GM19395 (cell line): ENCODE measurements at regions not wholly inside any gene's neighbourhood (a gene's known extent, or its start where the extent isn't known, plus 50 kb on each side); places are given as distances from the start of the nearest gene placed in this dataset.
"Not testable (repeated sequence)": the region's sequence is repeated elsewhere in the genome, so short reads cannot be mapped to it uniquely, and the experiment has no call there.

Source experiments
- ATAC-seq: cut with Tn5 transposase; IDR thresholded peaks from one replicate; pipeline ENCODE4 v1.9.1; 2021; ENCODE audit warnings: mild to moderate bottlenecking, moderate library complexity; ENCODE audit not compliant: unreplicated experiment

GRCh38 chr7:92976931-92977330 is 140.6 kb upstream of the CDK6 start:
- no peak for ATAC-seq

DNA sequence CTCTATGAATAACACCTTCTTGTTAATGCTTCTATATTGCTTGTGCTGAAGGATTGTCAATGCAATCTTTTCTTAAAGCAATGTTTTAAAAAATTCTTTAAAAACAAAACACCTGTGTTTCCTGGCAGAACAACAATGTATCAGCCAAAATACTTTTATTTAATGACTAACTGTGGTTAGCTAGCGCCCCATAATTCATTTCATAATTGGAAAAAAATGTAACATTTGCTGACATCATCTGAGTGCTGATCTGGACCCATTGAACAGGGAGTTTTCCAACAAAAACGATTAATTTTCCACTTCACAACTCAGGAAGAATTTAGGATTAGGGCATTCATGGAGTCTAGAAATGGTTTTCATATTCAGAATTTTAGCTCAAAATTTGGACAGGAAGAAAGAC is 137.6 kb upstream of the CDK6 start:
- ATAC-seq, result no peak

GRCh38 chr7:92973293-92973731 is 136.9 kb upstream of the CDK6 start:
- no peak for ATAC-seq

DNA sequence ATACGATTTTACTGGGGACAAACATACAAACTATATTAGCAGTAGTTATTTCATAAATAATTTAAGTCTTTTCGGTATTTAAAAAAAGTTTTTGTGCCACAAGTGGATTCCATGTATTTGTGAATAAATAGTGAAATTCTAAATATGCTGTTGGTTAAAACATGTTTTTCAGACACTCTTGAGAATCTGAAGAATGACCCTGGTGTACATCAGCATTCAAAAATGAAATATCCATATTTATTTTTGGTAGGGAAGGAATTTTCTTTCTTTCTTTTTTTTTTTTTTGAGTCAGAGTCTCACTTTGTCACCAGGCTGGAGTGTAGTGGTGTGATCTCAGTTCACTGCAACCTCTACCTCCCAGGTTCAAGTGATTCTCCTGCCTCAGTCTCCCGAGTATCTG is 136.1 kb upstream of the CDK6 start:
- no peak for ATAC-seq

- no peak for ATAC-seq
These were observed 132.7 kb upstream of the CDK6 start for GRCh38 chr7:92969061-92969460.

- ATAC-seq, result peak; percentile 68
These were observed 132.1 kb upstream of the CDK6 start for GRCh38 chr7:92968502-92968901.

DNA sequence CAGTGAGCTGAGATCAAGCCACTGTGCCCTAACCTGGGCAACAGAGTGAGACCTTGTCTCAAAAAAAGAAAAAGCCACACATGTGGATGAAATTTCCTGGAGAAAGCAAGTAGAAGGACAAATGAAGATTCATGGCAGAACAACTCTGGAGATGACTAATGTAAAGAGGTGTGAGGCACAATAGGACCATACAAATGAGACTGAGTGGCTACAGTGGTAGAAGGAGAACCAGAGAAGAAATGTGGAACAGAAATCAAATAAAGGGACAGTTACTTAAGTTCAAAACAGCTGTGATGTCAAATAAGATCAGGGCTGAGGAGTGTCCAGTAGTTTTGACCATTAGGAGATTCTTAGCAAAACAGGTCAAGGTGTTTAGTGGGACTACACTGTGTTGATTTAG is 130.9 kb upstream of the CDK6 start:
- ATAC-seq, result no peak

DNA sequence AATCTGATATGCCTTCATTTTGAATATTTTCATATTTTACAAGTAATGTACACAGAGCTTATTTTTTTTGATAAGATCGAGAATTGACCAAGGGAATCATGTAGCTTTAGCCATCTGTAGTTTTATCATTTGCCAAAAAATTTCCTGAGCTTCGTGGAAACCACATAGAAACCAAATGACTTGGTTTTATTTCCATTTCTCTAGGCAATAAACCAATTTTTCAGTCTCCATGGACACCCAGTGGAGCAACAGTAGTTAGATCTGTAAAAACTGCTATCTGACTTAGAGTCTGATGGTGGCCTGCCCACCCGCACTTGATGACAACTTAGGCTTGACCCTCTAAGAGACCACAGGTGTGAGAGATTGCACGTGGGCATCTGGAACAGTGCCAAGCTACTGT is 127.8 kb upstream of the CDK6 start:
- ATAC-seq, result no peak

DNA sequence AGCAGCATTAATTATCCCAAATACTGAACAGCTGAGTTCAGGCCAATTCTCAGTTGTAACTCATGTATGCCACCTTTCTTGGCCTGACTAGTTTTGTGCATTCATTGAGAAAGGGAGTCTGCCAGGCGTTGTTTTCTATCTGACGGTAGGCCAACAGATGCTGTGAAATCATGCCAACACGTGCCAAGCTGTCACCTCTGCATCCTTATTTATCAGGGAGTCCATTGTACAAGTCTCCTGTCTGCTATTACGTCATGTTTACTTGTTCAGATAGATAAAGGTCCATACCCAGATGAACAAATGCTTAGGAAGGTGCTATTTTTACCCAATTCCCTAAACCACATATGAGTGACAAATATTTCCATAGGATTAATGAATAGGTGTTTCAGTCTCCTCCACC is 127.2 kb upstream of the CDK6 start:
- no peak for ATAC-seq

DNA sequence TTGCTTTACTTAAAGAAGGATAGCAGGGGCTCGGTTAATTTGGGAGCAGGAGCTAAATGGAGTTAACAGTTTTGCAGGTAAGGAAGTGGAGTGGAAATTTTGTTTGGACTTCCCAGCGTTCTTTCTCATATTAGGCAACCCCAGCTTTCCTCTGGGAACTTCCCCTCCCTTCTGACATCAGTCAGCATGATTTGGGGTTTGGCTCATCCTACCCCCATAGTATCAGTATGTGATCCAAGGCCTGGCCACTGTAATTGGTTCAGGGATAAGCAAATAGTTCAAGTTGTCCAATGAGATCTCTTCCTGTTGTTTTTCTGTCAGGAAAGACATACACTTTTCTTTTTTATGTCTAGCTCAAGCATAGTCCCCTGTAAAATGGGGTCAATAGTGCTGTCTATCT is 125.6 kb upstream of the CDK6 start:
- no peak for ATAC-seq

DNA sequence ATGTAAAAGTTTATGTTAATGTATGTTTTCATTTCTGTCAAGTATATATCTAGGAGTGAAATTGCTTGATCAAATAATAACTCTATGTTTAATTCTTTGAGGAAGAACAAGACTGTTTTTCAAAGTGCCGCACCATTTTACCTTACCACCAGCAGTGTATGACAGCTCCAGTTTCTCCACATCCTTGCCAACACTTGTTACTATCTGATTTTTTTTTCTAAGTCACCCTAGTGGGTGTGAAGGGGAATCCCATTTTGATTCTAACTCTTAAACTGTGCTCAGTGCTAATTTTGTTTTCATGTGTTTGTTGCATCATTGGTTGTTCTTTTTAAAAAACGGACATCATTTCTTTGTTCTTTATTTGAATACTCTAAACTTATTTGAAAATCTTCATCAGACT is 120.2 kb upstream of the CDK6 start:
- ATAC-seq, result no peak

DNA sequence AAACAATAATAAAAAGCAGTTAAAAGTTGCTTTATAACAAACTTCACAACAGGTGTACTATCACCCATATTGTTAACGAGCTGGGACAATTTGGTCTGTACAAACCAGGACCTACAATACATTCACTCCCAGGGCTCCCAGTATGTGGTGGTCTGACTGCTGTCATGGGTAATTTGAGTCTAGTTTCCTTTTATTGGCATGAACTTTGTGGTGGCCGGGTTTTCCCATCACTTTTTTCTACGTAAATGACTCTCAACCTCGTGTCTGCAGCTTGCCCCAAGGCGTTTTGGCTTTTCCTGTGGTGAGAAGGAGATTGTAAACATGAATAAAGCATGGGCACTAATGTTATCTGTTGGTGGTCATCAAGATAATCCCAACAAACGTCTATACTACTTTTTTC is 118.7 kb upstream of the CDK6 start:
- no peak for ATAC-seq

GRCh38 chr7:92953657-92954056 is 117.3 kb upstream of the CDK6 start:
- ATAC-seq, result no peak

GRCh38 chr7:92949748-92950147 is 113.4 kb upstream of the CDK6 start:
- no peak for ATAC-seq

- no peak for ATAC-seq
These were observed 109.5 kb upstream of the CDK6 start for GRCh38 chr7:92945840-92946239.

- no peak for ATAC-seq
These were observed 108.3 kb upstream of the CDK6 start for GRCh38 chr7:92944633-92945032.

- ATAC-seq, result not testable (repeated sequence)
These were observed 106.3 kb upstream of the CDK6 start for GRCh38 chr7:92942706-92943105.

DNA sequence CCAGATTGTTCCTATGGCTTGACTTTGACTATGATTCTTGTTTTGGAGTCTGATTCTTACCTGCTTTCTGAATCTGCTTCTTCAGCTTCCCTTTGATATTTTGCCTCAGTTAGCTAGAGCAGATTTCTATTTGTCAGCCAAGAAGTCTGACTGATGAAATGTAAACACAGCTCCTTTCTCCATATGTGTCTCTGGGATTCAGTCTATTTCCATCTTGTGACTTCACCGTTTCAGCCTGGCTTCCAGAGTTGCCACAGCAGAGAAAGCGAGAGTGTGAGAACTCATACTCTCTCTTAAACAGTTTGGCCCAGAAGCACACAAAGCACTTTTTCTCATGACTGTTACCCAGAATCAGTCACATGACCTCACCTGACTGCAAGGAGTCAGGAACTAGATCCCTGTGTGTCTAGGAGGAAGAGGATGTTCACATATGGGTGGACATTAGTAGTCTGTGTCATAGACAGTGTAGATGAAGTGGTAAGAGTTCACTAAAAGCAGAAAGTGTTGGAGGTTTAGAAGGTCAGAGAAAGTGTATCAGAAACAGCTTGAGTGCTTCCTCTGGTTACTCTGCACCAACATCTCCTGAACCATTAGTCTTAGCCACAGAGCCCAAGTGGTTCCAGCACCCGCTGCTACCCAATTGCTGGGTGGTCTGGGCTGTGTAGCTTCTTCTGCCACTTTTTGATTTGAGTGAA is 103.4 kb upstream of the CDK6 start:
- ATAC-seq, result no peak

GRCh38 chr7:92934096-92934495 is 97.7 kb upstream of the CDK6 start:
- ATAC-seq, result no peak

GRCh38 chr7:92932450-92932849 is 96.1 kb upstream of the CDK6 start:
- ATAC-seq, result no peak

DNA sequence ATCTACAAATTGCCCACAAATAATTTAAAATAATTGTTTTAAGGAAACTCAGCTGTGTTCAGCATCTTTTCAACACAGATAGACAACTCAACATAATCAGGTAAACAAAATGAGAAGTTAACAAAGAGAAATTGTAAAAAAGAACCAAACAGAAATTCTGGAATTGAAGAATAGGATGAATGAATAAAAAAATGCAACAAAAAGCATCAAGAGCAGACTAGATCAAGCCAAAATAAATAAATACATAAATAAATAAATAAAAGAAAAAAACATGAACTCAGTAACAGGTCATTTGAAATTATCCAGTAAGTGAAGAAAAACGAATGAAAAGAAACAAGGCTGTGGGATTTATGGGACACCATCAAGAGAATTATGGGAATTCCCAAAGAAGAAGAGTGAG is 94.0 kb upstream of the CDK6 start:
- no peak for ATAC-seq

DNA sequence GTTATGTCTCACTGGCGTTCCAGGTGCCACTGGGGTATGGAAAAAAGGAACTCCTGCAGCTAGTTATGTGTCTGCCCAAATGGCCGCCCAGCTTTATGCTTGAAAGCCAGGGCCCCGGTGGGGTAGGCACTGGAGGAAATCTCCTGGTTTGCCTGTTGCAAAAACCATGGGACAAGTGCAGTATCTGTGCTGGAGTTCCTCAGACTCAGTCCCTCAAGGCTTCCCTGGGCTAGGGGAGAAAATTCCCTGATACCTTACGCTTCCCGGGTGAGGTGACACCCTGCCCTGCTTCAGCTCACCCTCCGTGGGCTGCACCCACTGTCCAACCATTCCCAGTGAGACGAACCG is 90.3 kb upstream of the CDK6 start:
- no peak for ATAC-seq

DNA sequence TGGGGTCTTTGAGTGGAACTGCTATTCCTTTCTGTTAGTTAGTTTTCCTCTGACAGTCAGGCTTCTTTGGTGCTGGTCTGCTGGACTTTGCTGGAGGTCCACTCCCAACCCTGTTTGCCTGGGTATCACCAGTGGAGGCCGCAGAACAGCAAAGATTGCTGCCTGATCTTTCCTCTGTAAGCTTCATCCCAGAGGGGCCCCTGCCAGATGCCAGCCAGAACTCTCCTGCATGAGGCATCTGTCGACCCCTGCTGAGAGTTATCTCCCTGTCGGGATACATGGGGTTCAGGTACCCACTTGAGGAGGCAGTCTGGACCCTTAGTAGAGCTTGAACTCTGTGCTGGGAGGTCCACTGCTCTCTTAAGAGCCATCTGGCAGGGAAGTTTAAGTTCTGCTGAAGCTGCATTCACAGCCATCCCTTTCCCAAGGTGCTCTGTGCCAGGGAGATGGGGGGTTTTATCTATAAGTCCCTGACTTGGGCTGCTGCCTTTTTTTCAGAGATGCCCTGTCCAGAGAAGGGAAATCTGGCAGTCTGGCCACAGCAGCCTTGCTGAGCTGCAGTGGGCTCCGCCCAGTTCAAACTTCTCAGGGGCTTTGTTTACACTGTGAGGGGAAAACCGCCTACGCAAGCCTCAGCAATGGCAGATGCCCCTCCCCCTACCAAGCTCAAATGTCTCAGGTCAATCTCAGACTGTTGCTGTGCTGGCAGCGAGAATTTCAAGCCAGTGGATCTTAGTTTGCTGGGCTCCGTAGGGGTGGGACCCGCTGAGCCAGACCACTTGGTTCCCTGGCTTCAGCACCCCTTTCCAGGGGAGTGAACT is 89.7 kb upstream of the CDK6 start:
- no peak for ATAC-seq
